Endothelial cell of umbilical vein (primary cell): ENCODE measurements at regions not wholly inside any gene's neighbourhood (a gene's known extent, or its start where the extent isn't known, plus 50 kb on each side); places are given as distances from the start of the nearest gene placed in this dataset.

Experiments used
- BruUV-seq: library from RNA; stranded (reverse); fragments of 400-500 nt; replicated peaks from 2 replicates; lab custom pipeline; 2021; lab: Mats Ljungman, UMichigan
- CTCF ChIA-PET: fragments of 300-600, 350-600 bp; sonication (Branson Sonifier 250); formaldehyde crosslinking; loops from one replicate; lab custom pipeline; 2021; ENCODE audit warnings: antibody characterized with exemption, inconsistent platforms; lab: Charles Lee
- POLR2A ChIA-PET: fragments of 300-600, 350-600 bp; sonication (Branson Sonifier 250); formaldehyde crosslinking; loops from one replicate; lab custom pipeline; 2021; ENCODE audit warnings: antibody characterized with exemption, inconsistent platforms; lab: Charles Lee
- DNase-seq: peaks from one replicate; pipeline ENCODE4 v3.0.0-alpha.2; 2011; ENCODE audit warnings: low read depth, low spot score
- FAIRE-seq: peaks from 2 replicates; lab custom pipeline; 2011; peaks lifted over from hg19 to GRCh38; lab: Jason Lieb, UNC
- H2AFZ ChIP-seq: 2 replicates; pipeline ENCODE4 v1.6.0; 2012; ENCODE audit warnings: low read depth, low read length, control low read depth, inconsistent platforms
- H3K27ac ChIP-seq: 2 replicates; pipeline ENCODE4 v1.5.1; 2011; ENCODE audit warnings: low read depth, mild to moderate bottlenecking, control low read depth, low read length, moderate library complexity; ENCODE audit not compliant: insufficient read depth
- H3K27me3 ChIP-seq, 2 experiments: 2 replicates each; pipeline versions ENCODE4 v1.6.0 to v1.6.1; 2011; ENCODE audit warnings: low read length in 2 of 2, mixed read lengths in 1 of 2; ENCODE audit not compliant: control insufficient read depth in 2 of 2, insufficient read depth in 2 of 2
- H3K36me3 ChIP-seq, 2 experiments: 2 replicates in 1 of 2; 3 replicates in 1 of 2; pipeline ENCODE4 v1.5.1; 2011; ENCODE audit warnings: low read length in 2 of 2, mild to moderate bottlenecking in 1 of 2, moderate library complexity in 1 of 2; ENCODE audit not compliant: control insufficient read depth in 2 of 2, insufficient read depth in 2 of 2; ENCODE audit errors: extremely low read depth in 1 of 2
- H3K4me1 ChIP-seq: 3 replicates; pipeline ENCODE4 v1.5.1; 2011; ENCODE audit warnings: mild to moderate bottlenecking, low read length; ENCODE audit not compliant: control insufficient read depth, insufficient read depth; ENCODE audit errors: extremely low read depth
- H3K4me2 ChIP-seq: 2 replicates; pipeline ENCODE4 v1.6.1; 2011; ENCODE audit warnings: low read length, control low read depth, mixed read lengths; ENCODE audit not compliant: insufficient read depth
- H3K4me3 ChIP-seq, 3 experiments: fragments of 200-600 bp in 1 of 3; sonication (generic), shearing (Covaris generic) in 1 of 3; replicated peaks in 1 of 3; 2 replicates each; pipeline ENCODE4 v1.5.1; 2011 to 2016; ENCODE audit warnings: control low read depth in 3 of 3, low read length in 3 of 3, mild to moderate bottlenecking in 2 of 3, inconsistent platforms in 1 of 3, low read depth in 1 of 3, moderate library complexity in 1 of 3; ENCODE audit not compliant: insufficient read depth in 1 of 3
- H3K79me2 ChIP-seq: 2 replicates; pipeline ENCODE4 v1.6.0; 2012; ENCODE audit warnings: low read length, inconsistent platforms; ENCODE audit not compliant: control insufficient read depth, insufficient read depth
- H3K9ac ChIP-seq: replicated peaks from 2 replicates; pipeline ENCODE3; 2011; ENCODE audit warnings: low read length, control low read depth; ENCODE audit not compliant: insufficient read depth; ENCODE audit errors: extremely low read depth
- H3K9me1 ChIP-seq: replicated peaks from 3 replicates; pipeline ENCODE4 v1.6.0; 2011; ENCODE audit warnings: mild to moderate bottlenecking, low read length; ENCODE audit not compliant: control insufficient read depth, insufficient read depth; ENCODE audit errors: extremely low read depth
- H3K9me3 ChIP-seq: replicated peaks from 2 replicates; pipeline ENCODE4 v1.5.1; 2012; ENCODE audit warnings: low read length, inconsistent platforms; ENCODE audit not compliant: control insufficient read depth, insufficient read depth
- H4K20me1 ChIP-seq: replicated peaks from 2 replicates; pipeline ENCODE3; 2011; ENCODE audit warnings: mild to moderate bottlenecking, low read length; ENCODE audit not compliant: control insufficient read depth, insufficient read depth; ENCODE audit errors: extremely low read depth
- EZH2 ChIP-seq: IDR thresholded peaks from 2 replicates; pipeline ENCODE4 v1.6.1; 2012; ENCODE audit warnings: borderline replicate concordance, low read depth, mild to moderate bottlenecking, moderate library complexity, low read length, inconsistent platforms; ENCODE audit not compliant: severe bottlenecking
- FOS ChIP-seq: IDR thresholded peaks from 2 replicates; pipeline ENCODE4 v1.6.1; 2011; ENCODE audit warnings: mild to moderate bottlenecking, low read length, moderate library complexity, borderline replicate concordance; ENCODE audit not compliant: insufficient read depth
- GATA2 ChIP-seq: IDR thresholded peaks from 2 replicates; pipeline ENCODE4 v1.7.0; 2011; ENCODE audit warnings: low read depth, mild to moderate bottlenecking, moderate library complexity, mixed read lengths, low read length; ENCODE audit not compliant: insufficient read length, insufficient read depth
- JUN ChIP-seq: IDR thresholded peaks from 2 replicates; pipeline ENCODE4 v1.6.1; 2011; ENCODE audit warnings: borderline replicate concordance, low read depth; ENCODE audit not compliant: insufficient read length, insufficient read depth
- MYC ChIP-seq: IDR thresholded peaks from one replicate; pipeline ENCODE4 v1.6.1; 2011; ENCODE audit warnings: mild to moderate bottlenecking, low read depth, low read length
- POLR2A ChIP-seq: IDR thresholded peaks from 2 replicates; pipeline ENCODE4 v1.6.1; 2012; ENCODE audit warnings: low read depth, mild to moderate bottlenecking, control low read depth, low read length
- POLR2AphosphoS5 ChIP-seq: IDR thresholded peaks from 2 replicates; pipeline ENCODE4 v1.6.1; 2012; ENCODE audit warnings: low read depth, mild to moderate bottlenecking, control low read depth, low read length, moderate library complexity; ENCODE audit not compliant: insufficient read depth
- dilution Hi-C: fragments of 300-500 bp; cut with MboI; formaldehyde crosslinking; loops from one replicate; pipeline ENCODE4 v1.15.0; 2019; ENCODE audit warnings: low sequenced_read_pairs; ENCODE audit not compliant: extremely low pct_ligation_motif_present
- intact Hi-C: fragments of 100-400 bp; cut with micrococcal nuclease; formaldehyde crosslinking; loops from one replicate; pipeline ENCODE4 v1.10.0; 2022
- TF ChIP-seq, protein P1 (sequence below): IDR thresholded peaks from 2 replicates; pipeline ENCODE4 v1.6.1; 2011; ENCODE audit not compliant: insufficient read depth, insufficient read length
- TF ChIP-seq, protein P2 (sequence below), 2 donors: IDR thresholded peaks; 1 replicate in 1 of 2; 2 replicates in 1 of 2; pipeline ENCODE4 v1.5.1; 2011; ENCODE audit warnings: low read length in 2 of 2, mild to moderate bottlenecking in 2 of 2, moderate library complexity in 2 of 2, control low read depth in 1 of 2, inconsistent platforms in 1 of 2, low read depth in 1 of 2; ENCODE audit not compliant: insufficient read depth in 1 of 2; ENCODE audit errors: extremely low read depth in 1 of 2

DNA sequence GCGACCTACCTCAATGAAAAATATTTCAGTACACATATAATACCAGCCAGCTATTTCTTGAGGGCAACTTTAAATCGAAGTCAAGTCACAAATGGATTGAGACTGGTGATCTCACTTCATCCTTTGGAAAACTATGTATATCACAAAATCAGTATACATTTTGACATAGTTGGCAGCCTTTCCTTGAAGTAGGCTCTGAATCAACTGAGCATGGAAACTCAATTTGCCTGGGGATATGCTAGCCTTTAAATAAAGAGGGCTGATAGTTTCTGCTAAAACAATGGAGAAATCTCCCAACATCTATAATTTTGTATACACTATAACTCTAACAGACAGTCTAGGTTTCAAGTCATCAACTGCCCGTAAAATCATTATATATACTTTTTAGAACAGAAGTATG is 282.8 kb upstream of the TENM3 start:
- no peak overlapping the region for H3K9ac ChIP-seq
- TF ChIP-seq GATA2 (no peak), FOS (no peak), MYC (no peak), EZH2 (no peak), POLR2AphosphoS5 (no peak), POLR2A (no peak), JUN (no peak)
- TF ChIP-seq, protein P1, sequence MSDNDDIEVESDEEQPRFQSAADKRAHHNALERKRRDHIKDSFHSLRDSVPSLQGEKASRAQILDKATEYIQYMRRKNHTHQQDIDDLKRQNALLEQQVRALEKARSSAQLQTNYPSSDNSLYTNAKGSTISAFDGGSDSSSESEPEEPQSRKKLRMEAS = no peak
- TF ChIP-seq, protein P2, sequence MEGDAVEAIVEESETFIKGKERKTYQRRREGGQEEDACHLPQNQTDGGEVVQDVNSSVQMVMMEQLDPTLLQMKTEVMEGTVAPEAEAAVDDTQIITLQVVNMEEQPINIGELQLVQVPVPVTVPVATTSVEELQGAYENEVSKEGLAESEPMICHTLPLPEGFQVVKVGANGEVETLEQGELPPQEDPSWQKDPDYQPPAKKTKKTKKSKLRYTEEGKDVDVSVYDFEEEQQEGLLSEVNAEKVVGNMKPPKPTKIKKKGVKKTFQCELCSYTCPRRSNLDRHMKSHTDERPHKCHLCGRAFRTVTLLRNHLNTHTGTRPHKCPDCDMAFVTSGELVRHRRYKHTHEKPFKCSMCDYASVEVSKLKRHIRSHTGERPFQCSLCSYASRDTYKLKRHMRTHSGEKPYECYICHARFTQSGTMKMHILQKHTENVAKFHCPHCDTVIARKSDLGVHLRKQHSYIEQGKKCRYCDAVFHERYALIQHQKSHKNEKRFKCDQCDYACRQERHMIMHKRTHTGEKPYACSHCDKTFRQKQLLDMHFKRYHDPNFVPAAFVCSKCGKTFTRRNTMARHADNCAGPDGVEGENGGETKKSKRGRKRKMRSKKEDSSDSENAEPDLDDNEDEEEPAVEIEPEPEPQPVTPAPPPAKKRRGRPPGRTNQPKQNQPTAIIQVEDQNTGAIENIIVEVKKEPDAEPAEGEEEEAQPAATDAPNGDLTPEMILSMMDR (IDR thresholded peaks at IDR 0.05; ENCODE audit: extremely low read depth in 1 of 2, insufficient read depth in 1 of 2, low read depth in 1 of 2, low read length in 2 of 2) = no peak
- H3K4me3 ChIP-seq = no peak overlapping the region
- no peaks in the 10 kb centered on the region for H4K20me1 ChIP-seq
- H3K27me3 ChIP-seq = no peaks in the 10 kb centered on the region
- H3K9me1 ChIP-seq = no peaks in the 10 kb centered on the region
- dilution Hi-C loops (no loop called here), intact Hi-C loops (no loop called here)
- H2AFZ ChIP-seq = no peak overlapping the region
- no peaks in the 10 kb centered on the region for H3K4me1 ChIP-seq
- no peaks in the 10 kb centered on the region for H3K36me3 ChIP-seq
- no peak overlapping the region for H3K27ac ChIP-seq
- H3K9me3 ChIP-seq = no peaks in the 10 kb centered on the region
- BruUV-seq = no TSS peak
- DNase-seq (no peak), FAIRE-seq (no peak)
- no peak overlapping the region for H3K4me2 ChIP-seq
- ChIA-PET POLR2A (no interaction called here), CTCF (no interaction called here)
- no peaks in the 10 kb centered on the region for H3K79me2 ChIP-seq
